RPMI8226 (cell line): ENCODE measurements at regions not wholly inside any gene's neighbourhood (a gene's known extent, or its start where the extent isn't known, plus 50 kb on each side); places are given as distances from the start of the nearest gene placed in this dataset.
"Not testable (repeated sequence)": the region's sequence is repeated elsewhere in the genome, so short reads cannot be mapped to it uniquely, and the experiment has no call there.

Experiments
- DNase-seq: peaks from one replicate; pipeline ENCODE4 v3.0.0-alpha.2; 2015

- DNase-seq = peak; percentile 41
Measured at GRCh38 chr12:116687888-116688287, 50.0 kb downstream of the SPRING1 start.

- DNase-seq = no peak
Measured at GRCh38 chr12:116684891-116685290, 53.0 kb downstream of the SPRING1 start.

GRCh38 chr12:116677202-116677661, 60.6 kb downstream of the SPRING1 start:
- peak; percentile 23 for DNase-seq

- DNase-seq = no peak
Measured at GRCh38 chr12:116675339-116676107, 62.3 kb downstream of the SPRING1 start.

GRCh38 chr12:116674643-116675183, 63.2 kb downstream of the SPRING1 start:
- no peak for DNase-seq

GRCh38 chr12:116673681-116674111, 64.2 kb downstream of the SPRING1 start:
- DNase-seq = peak; percentile 42

GRCh38 chr12:116672842-116673516, 64.9 kb downstream of the SPRING1 start:
- DNase-seq = no peak

- DNase-seq = no peak
Measured at GRCh38 chr12:116672010-116672409, 65.9 kb downstream of the SPRING1 start.

GRCh38 chr12:116670859-116671258, 67.0 kb downstream of the SPRING1 start:
- DNase-seq = no peak

GRCh38 chr12:116667752-116668151, 70.1 kb downstream of the SPRING1 start:
- DNase-seq = no peak

GRCh38 chr12:116666829-116667228, 71.0 kb downstream of the SPRING1 start:
- DNase-seq = not testable (repeated sequence)

- DNase-seq = no peak
Measured at GRCh38 chr12:116666305-116666673, 71.6 kb downstream of the SPRING1 start.

- no peak for DNase-seq
Measured at GRCh38 chr12:116665666-116666304, 72.1 kb downstream of the SPRING1 start.

GRCh38 chr12:116664085-116664484, 73.8 kb downstream of the SPRING1 start:
- DNase-seq = no peak

GRCh38 chr12:116662612-116663144, 75.2 kb downstream of the SPRING1 start:
- DNase-seq = peak; percentile 44

GRCh38 chr12:116661341-116661740, 76.5 kb downstream of the SPRING1 start:
- DNase-seq = no peak

- not testable (repeated sequence) for DNase-seq
Measured at GRCh38 chr12:116660740-116661139, 77.1 kb downstream of the SPRING1 start.

- DNase-seq = no peak
Measured at GRCh38 chr12:116659771-116660481, 77.9 kb downstream of the SPRING1 start.

- DNase-seq = no peak
Measured at GRCh38 chr12:116657921-116658495, 79.9 kb downstream of the SPRING1 start.

- no peak for DNase-seq
Measured at GRCh38 chr12:116656306-116656705, 81.6 kb downstream of the SPRING1 start.

- DNase-seq = no peak
Measured at GRCh38 chr12:116654226-116654743, 83.6 kb downstream of the SPRING1 start.

GRCh38 chr12:116651089-116651488, 86.8 kb downstream of the SPRING1 start:
- no peak for DNase-seq
